ENCODE measurements at regions not wholly inside any gene's neighbourhood (a gene's known extent, or its start where the extent isn't known, plus 50 kb on each side); places are given as distances from the start of the nearest gene placed in this dataset.
"Not testable (repeated sequence)": the region's sequence is repeated elsewhere in the genome, so short reads cannot be mapped to it uniquely, and the experiment has no call there.

DNA sequence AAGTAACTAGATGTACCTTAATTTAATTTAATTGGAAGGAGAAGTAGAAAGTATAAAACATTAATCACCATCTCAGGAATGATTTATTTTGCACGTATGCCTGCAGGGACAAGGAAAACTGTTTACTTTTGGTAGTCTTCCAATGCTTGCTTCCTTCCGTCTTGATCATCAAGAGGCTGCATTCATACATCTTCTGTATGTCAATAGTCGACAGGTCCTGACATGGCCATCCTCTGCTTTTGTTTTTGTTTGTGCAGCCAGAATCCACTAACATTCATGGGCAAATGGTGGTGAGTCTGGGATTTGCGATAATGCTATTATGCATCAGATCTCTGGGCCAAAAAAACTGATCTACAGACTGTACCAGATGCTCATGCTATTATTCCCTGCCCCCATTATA lies 56.6 kb upstream of the ZPLD1 start:
- Histone ChIP-seq H3K27ac (ENCODE audit: low read length) (no peak overlapping the region), H2AFZ (ENCODE audit: low read depth, low read length) (no peak overlapping the region), H3K27me3 (ENCODE audit: low read depth, low read length) (no peaks in the 10 kb centered on the region), H3K4me2 (ENCODE audit: low read length) (no peak overlapping the region), H3K4me3 (ENCODE audit: low read length) (no peak overlapping the region), H3K9me3 (ENCODE audit: insufficient read depth, low read length) (no peaks in the 10 kb centered on the region), H4K20me1 (ENCODE audit: insufficient read depth, low read length) (no peaks in the 10 kb centered on the region), H3K9ac (ENCODE audit: low read length) (no peak overlapping the region), H3K4me1 (ENCODE audit: low read length) (no peaks in the 10 kb centered on the region), H3K79me2 (ENCODE audit: low read length) (no peaks in the 10 kb centered on the region), H3K36me3 (replicated peaks; ENCODE audit: low read depth, low read length) (no peaks in the 10 kb centered on the region)
- TF ChIP-seq CTCF (IDR thresholded peaks at IDR 0.05; ENCODE audit: low read depth, low read length) = no peak
- TF ChIP-seq EZH2phosphoT487 (IDR thresholded peaks at IDR 0.05; ENCODE audit: low read depth) = no peak

DNA sequence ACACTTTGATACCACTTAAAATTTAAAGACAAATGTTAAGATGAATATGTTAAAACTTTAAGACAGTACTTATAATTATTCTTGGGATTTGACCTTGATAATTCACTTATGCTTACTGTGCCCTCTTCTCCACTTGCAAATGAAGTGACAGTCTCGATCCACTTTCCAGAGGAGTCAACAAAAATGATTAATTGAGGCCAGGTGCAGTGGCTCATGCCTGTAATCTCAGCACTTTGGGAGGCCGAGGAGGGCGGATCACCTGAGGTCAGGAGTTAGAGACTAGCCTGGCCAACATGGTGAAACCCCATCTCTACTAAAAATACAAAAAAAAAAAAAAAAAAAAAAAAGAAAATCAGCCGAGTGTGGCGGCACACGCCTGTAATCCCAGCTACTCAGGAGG lies 52.6 kb upstream of the ZPLD1 start:
- not testable (repeated sequence) for H3K27ac ChIP-seq (ENCODE audit: low read length); H3K9ac ChIP-seq (ENCODE audit: low read length); H3K9me3 ChIP-seq (ENCODE audit: insufficient read depth, low read length); H3K27me3 ChIP-seq (ENCODE audit: low read depth, low read length); H3K79me2 ChIP-seq (ENCODE audit: low read length); H2AFZ ChIP-seq (ENCODE audit: low read depth, low read length); H3K4me2 ChIP-seq (ENCODE audit: low read length); H3K4me3 ChIP-seq (ENCODE audit: low read length); H3K36me3 ChIP-seq (replicated peaks; ENCODE audit: low read depth, low read length); H4K20me1 ChIP-seq (ENCODE audit: insufficient read depth, low read length); H3K4me1 ChIP-seq (ENCODE audit: low read length)
